Duodenal mucosa (tissue), 2 donors: ENCODE measurements at regions not wholly inside any gene's neighbourhood (a gene's known extent, or its start where the extent isn't known, plus 50 kb on each side); places are given as distances from the start of the nearest gene placed in this dataset.

Experiments
- H3K27ac ChIP-seq: one replicate; pipeline ENCODE4 v1.7.0; 2013; ENCODE audit warnings: low read depth, low read length
- H3K27me3 ChIP-seq, 2 donors: one replicate each; pipeline ENCODE4 v1.7.0; 2013; ENCODE audit warnings: low read length in 2 of 2, control low read depth in 1 of 2; ENCODE audit not compliant: insufficient read depth in 2 of 2, control insufficient read depth in 1 of 2
- H3K36me3 ChIP-seq, 2 donors: one replicate each; pipeline ENCODE4 v1.7.0; 2013; ENCODE audit warnings: low read length in 2 of 2, control low read depth in 1 of 2; ENCODE audit not compliant: insufficient read depth in 2 of 2, control insufficient read depth in 1 of 2
- H3K4me1 ChIP-seq, 2 donors: one replicate each; pipeline ENCODE4 v1.7.0; 2013; ENCODE audit warnings: low read length in 2 of 2, control low read depth in 1 of 2; ENCODE audit not compliant: insufficient read depth in 2 of 2, control insufficient read depth in 1 of 2
- H3K4me3 ChIP-seq, 2 donors: one replicate each; pipeline ENCODE4 v1.7.0; 2013; ENCODE audit warnings: low read length in 2 of 2, low read depth in 1 of 2
- H3K9ac ChIP-seq, 2 donors: one replicate each; pipeline ENCODE4 v1.7.0; 2013; ENCODE audit warnings: low read length in 2 of 2, low read depth in 1 of 2
- H3K9me3 ChIP-seq, 2 donors: one replicate each; pipeline ENCODE4 v1.7.0; 2013; ENCODE audit warnings: low read length in 2 of 2, control low read depth in 1 of 2; ENCODE audit not compliant: control insufficient read depth in 1 of 2

- H3K9me3 ChIP-seq, result no peaks in the 10 kb centered on the region
- peaks cover 23 to 30% of the 10 kb centered on the region in 2 donors for H3K4me1 ChIP-seq
- no peak overlapping the region for H3K9ac ChIP-seq
- H3K27ac ChIP-seq, result no peak overlapping the region
- no peak overlapping the region for H3K4me3 ChIP-seq
- no peaks in the 10 kb centered on the region for H3K27me3 ChIP-seq
- no peaks in the 10 kb centered on the region for H3K36me3 ChIP-seq
Observed at GRCh38 chr11:115845872-115846271, 341.7 kb upstream of the CADM1 start.

DNA sequence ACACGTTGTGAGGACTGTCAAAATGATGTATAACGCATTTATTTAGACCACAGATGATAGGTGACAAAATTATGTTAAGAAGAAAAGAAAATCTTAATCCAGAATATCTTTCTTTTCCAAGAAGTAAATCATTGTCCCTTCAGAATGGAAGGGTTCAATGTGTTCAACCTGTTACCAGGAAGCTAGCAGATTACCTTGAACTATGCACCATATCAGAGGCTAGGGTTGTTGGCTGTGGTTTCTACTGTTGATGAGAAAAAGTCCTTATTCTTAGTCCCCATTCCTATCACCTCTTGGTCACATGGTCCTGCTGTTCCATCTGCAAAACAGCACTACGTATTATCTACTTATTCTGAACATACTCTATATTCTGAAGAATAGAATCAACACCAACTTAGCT, 339.5 kb upstream of the CADM1 start:
- Histone ChIP-seq H3K27ac (no peak overlapping the region), H3K4me1 (peaks cover 21 to 30% of the 10 kb centered on the region in 2 donors), H3K36me3 (no peaks in the 10 kb centered on the region), H3K9me3 (no peaks in the 10 kb centered on the region), H3K9ac (no peak overlapping the region), H3K27me3 (no peaks in the 10 kb centered on the region), H3K4me3 (peak overlapping the region in 1 of 2 donors; percentile 2)

DNA sequence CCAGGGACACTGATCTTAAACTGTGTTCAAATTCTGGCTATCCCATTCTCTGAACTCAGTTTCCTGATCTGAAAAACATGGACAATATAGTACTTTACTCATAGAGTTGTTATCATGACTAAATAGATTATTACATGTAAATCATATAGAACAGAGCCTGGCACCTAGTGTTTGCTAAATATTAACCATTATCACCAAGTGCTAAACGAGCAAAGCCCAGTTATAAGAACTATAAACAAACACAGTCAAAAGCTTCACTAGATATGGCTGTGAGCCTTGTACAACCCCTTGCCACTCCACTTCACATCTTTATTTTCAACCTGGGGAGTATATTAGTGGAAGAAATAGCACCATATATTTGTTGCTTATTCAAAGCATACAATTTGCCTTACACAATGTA, 338.9 kb upstream of the CADM1 start:
- H3K27me3 ChIP-seq, result no peaks in the 10 kb centered on the region
- H3K4me1 ChIP-seq, result peaks cover 15 to 26% of the 10 kb centered on the region in 2 donors
- no peak overlapping the region for H3K27ac ChIP-seq
- peak overlapping the region in 1 of 2 donors; percentile 2 for H3K4me3 ChIP-seq
- H3K9ac ChIP-seq, result no peak overlapping the region
- no peaks in the 10 kb centered on the region for H3K9me3 ChIP-seq
- H3K36me3 ChIP-seq, result no peaks in the 10 kb centered on the region

GRCh38 chr11:115820026-115820425, 315.8 kb upstream of the CADM1 start:
- Histone ChIP-seq H3K9ac (no peak overlapping the region), H3K36me3 (no peaks in the 10 kb centered on the region), H3K4me1 (no peaks in the 10 kb centered on the region), H3K9me3 (peaks cover 0 to 8% of the 10 kb centered on the region in 2 donors), H3K4me3 (no peak overlapping the region), H3K27ac (no peak overlapping the region), H3K27me3 (no peaks in the 10 kb centered on the region)

DNA sequence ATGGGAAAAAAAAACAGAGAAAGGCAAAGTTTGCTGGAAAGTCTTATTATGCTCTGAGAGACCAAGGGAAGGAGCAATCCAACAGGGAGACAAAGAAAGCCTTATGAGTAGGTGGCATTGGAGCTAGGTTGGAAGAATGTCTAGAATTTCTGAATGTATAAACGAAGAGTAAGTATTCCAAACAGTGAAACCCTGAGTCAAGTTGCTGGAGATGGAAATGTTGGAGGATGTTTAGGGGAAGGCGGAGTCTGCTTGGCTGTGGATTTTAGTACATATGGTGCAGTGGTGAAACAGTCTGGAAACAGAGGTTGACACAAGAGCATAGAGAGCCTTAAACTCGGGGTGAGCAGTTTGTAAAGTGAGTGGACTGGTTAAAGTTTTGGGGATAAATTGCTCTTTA, 314.8 kb upstream of the CADM1 start:
- H3K27ac ChIP-seq, result no peak overlapping the region
- no peak overlapping the region for H3K9ac ChIP-seq
- H3K27me3 ChIP-seq, result no peaks in the 10 kb centered on the region
- peaks cover 0 to 8% of the 10 kb centered on the region in 2 donors for H3K9me3 ChIP-seq
- H3K36me3 ChIP-seq, result no peaks in the 10 kb centered on the region
- no peaks in the 10 kb centered on the region for H3K4me1 ChIP-seq
- no peak overlapping the region for H3K4me3 ChIP-seq

- peaks cover 0 to 8% of the 10 kb centered on the region in 2 donors for H3K9me3 ChIP-seq
- no peaks in the 10 kb centered on the region for H3K27me3 ChIP-seq
- H3K4me1 ChIP-seq, result no peaks in the 10 kb centered on the region
- H3K27ac ChIP-seq, result no peak overlapping the region
- H3K36me3 ChIP-seq, result no peaks in the 10 kb centered on the region
- no peak overlapping the region for H3K9ac ChIP-seq
- no peak overlapping the region for H3K4me3 ChIP-seq
Observed at GRCh38 chr11:115817844-115818468, 313.7 kb upstream of the CADM1 start.

GRCh38 chr11:115808351-115808940, 304.2 kb upstream of the CADM1 start:
- Histone ChIP-seq H3K27ac (no peak overlapping the region), H3K27me3 (no peaks in the 10 kb centered on the region), H3K9ac (no peak overlapping the region), H3K9me3 (peaks cover 15 to 26% of the 10 kb centered on the region in 2 donors), H3K4me3 (no peak overlapping the region), H3K36me3 (no peaks in the 10 kb centered on the region), H3K4me1 (no peaks in the 10 kb centered on the region)

- no peak overlapping the region for H3K4me3 ChIP-seq
- no peak overlapping the region for H3K9ac ChIP-seq
- H3K4me1 ChIP-seq, result no peaks in the 10 kb centered on the region
- no peak overlapping the region for H3K27ac ChIP-seq
- H3K9me3 ChIP-seq, result peaks cover 15 to 26% of the 10 kb centered on the region in 2 donors
- no peaks in the 10 kb centered on the region for H3K36me3 ChIP-seq
- H3K27me3 ChIP-seq, result no peaks in the 10 kb centered on the region
Observed at GRCh38 chr11:115806056-115806455, 301.8 kb upstream of the CADM1 start.

- Histone ChIP-seq H3K9me3 (peaks cover 3 to 12% of the 10 kb centered on the region in 2 donors), H3K27ac (no peak overlapping the region), H3K36me3 (no peaks in the 10 kb centered on the region), H3K4me1 (peaks cover 0 to 3% of the 10 kb centered on the region in 2 donors), H3K27me3 (no peaks in the 10 kb centered on the region), H3K9ac (no peak overlapping the region), H3K4me3 (no peak overlapping the region)
Observed at GRCh38 chr11:115803073-115803740, 299.0 kb upstream of the CADM1 start.

DNA sequence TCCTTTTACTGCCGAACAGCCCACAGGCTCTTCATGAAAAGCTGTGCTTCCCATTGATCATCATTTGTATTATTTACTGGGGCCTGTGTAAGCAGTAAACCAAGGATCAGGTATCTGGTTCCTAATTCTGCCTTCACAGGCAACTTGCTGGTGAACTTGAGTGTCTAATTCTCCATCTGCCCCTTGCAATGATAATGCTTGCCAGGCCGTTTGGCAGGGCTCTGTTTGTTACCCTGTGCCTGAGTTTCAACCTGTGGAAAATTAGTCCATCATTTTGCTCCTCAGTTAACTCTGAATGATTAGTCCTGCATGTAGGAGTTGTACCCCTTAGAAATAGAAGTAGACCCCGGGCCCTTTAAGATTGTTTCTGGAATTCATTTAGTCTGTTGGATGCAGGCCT, 298.4 kb upstream of the CADM1 start:
- H3K9ac ChIP-seq, result no peak overlapping the region
- H3K27ac ChIP-seq, result no peak overlapping the region
- peaks cover 3 to 6% of the 10 kb centered on the region in 2 donors for H3K9me3 ChIP-seq
- no peaks in the 10 kb centered on the region for H3K27me3 ChIP-seq
- peaks cover 0 to 3% of the 10 kb centered on the region in 2 donors for H3K4me1 ChIP-seq
- H3K36me3 ChIP-seq, result no peaks in the 10 kb centered on the region
- no peak overlapping the region for H3K4me3 ChIP-seq
